KMS-11 (cell line): ENCODE measurements at regions not wholly inside any gene's neighbourhood (a gene's known extent, or its start where the extent isn't known, plus 50 kb on each side); places are given as distances from the start of the nearest gene placed in this dataset.

Experiments
- H2AFZ ChIP-seq: fragments of 200-600 bp; sonication (generic); 2 replicates; pipeline ENCODE4 v1.6.1; 2016; ENCODE audit warnings: antibody characterized with exemption, mixed run types, low read depth
- H3K27ac ChIP-seq: fragments of 200-600 bp; sonication (generic); 2 replicates; pipeline ENCODE4 v1.6.1; 2016; ENCODE audit warnings: mild to moderate bottlenecking, mixed run types
- H3K27me3 ChIP-seq: fragments of 200-600 bp; sonication (generic); 2 replicates; pipeline ENCODE4 v1.6.1; 2017; ENCODE audit warnings: mild to moderate bottlenecking, low read depth, mixed run types, moderate library complexity; ENCODE audit not compliant: insufficient read depth
- H3K36me3 ChIP-seq: fragments of 200-600 bp; sonication (generic); 2 replicates; pipeline ENCODE4 v1.6.1; 2017; ENCODE audit warnings: mild to moderate bottlenecking, mixed run types; ENCODE audit not compliant: insufficient read depth
- H3K4me1 ChIP-seq: fragments of 200-600 bp; sonication (generic); 2 replicates; pipeline ENCODE4 v1.6.1; 2016; ENCODE audit warnings: mild to moderate bottlenecking, low read depth, mixed run types; ENCODE audit not compliant: poor library complexity, severe bottlenecking
- H3K4me2 ChIP-seq: fragments of 200-600 bp; sonication (generic); 2 replicates; pipeline ENCODE4 v1.7.0; 2016; ENCODE audit warnings: mild to moderate bottlenecking, mixed run types
- H3K4me3 ChIP-seq: fragments of 200-600 bp; sonication (generic); IDR thresholded peaks from 2 replicates; pipeline ENCODE4 v1.6.1; 2017; ENCODE audit warnings: low read depth, low read length, mixed read lengths; ENCODE audit not compliant: insufficient read depth
- H3K79me2 ChIP-seq: fragments of 200-600 bp; sonication (generic); 2 replicates; pipeline ENCODE4 v1.6.1; 2016; ENCODE audit warnings: low read depth, mixed run types; ENCODE audit not compliant: insufficient read depth
- H3K9ac ChIP-seq: fragments of 200-600 bp; sonication (generic); 2 replicates; pipeline ENCODE4 v1.6.1; 2016; ENCODE audit warnings: mild to moderate bottlenecking, mixed run types
- H4K20me1 ChIP-seq: fragments of 200-600 bp; sonication (generic); 2 replicates; pipeline ENCODE4 v1.6.1; 2016; ENCODE audit warnings: mild to moderate bottlenecking, mixed run types; ENCODE audit not compliant: insufficient read depth
- CTCF ChIP-seq: fragments of 200-600 bp; sonication (generic); conservative IDR thresholded peaks from 2 replicates; pipeline ENCODE4 v1.6.1; 2017; ENCODE audit warnings: low read depth, mild to moderate bottlenecking, antibody characterized with exemption, low read length, moderate library complexity, mixed read lengths

DNA sequence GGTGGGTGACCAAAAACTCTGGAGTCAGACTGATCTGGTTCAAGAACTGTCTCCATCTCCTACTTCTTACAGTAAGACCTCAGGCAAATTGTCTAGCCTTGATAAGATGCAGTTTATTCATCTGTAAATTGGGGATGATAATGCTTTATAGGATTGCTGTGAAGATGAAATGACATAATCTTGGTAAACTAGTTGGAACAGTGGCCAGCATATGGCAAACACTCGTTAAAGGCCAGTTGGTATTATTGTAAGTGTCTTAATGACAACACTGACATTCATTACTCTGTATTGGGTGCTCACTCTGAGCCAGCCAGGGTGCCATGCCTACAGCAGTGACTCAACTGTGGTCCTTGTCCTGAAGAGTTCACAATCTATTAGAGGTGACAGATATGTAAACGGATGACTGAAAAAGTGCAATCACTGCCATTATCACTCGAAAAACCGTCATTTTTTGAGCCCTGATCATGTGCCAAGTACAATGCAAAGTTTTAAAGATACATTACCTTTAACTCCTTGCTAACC, 84.9 kb upstream of the HSPA9 start:
- no peak overlapping the region for H3K27ac ChIP-seq
- H3K4me3 ChIP-seq, result no peak overlapping the region
- H3K4me2 ChIP-seq, result no peak overlapping the region
- H3K79me2 ChIP-seq, result no peaks in the 10 kb centered on the region
- no peak for TF ChIP-seq CTCF
- H2AFZ ChIP-seq, result no peak overlapping the region
- peaks cover under 1% of the 10 kb centered on the region for H3K4me1 ChIP-seq
- H3K36me3 ChIP-seq, result no peaks in the 10 kb centered on the region
- peaks cover 17% of the 10 kb centered on the region; the same call in 1 of the 2 replicates for H3K27me3 ChIP-seq
- no peak overlapping the region for H3K9ac ChIP-seq
- no peaks in the 10 kb centered on the region for H4K20me1 ChIP-seq

GRCh38 chr5:138659561-138659960, 84.4 kb upstream of the HSPA9 start:
- H3K27me3 ChIP-seq, result peaks cover 17% of the 10 kb centered on the region; the same call in 1 of the 2 replicates

GRCh38 chr5:138659121-138659520, 83.9 kb upstream of the HSPA9 start:
- Histone ChIP-seq H3K27me3 (peaks cover 17% of the 10 kb centered on the region; the same call in 1 of the 2 replicates), H3K4me3 (no peak overlapping the region), H3K4me2 (no peak overlapping the region), H4K20me1 (no peaks in the 10 kb centered on the region), H3K27ac (no peak overlapping the region), H3K4me1 (peaks cover 10% of the 10 kb centered on the region), H3K9ac (no peak overlapping the region), H3K36me3 (no peaks in the 10 kb centered on the region), H3K79me2 (no peaks in the 10 kb centered on the region), H2AFZ (no peak overlapping the region)
- TF ChIP-seq CTCF, result no peak

More at GRCh38 chr5:138659561-138659960, 84.4 kb upstream of the HSPA9 start:
- Histone ChIP-seq H3K4me3 (no peak overlapping the region), H3K36me3 (no peaks in the 10 kb centered on the region), H3K79me2 (no peaks in the 10 kb centered on the region), H4K20me1 (no peaks in the 10 kb centered on the region), H3K4me1 (peaks cover 6% of the 10 kb centered on the region), H3K27ac (no peak overlapping the region), H3K9ac (no peak overlapping the region), H3K4me2 (no peak overlapping the region), H2AFZ (no peak overlapping the region)
- no peak for TF ChIP-seq CTCF

DNA sequence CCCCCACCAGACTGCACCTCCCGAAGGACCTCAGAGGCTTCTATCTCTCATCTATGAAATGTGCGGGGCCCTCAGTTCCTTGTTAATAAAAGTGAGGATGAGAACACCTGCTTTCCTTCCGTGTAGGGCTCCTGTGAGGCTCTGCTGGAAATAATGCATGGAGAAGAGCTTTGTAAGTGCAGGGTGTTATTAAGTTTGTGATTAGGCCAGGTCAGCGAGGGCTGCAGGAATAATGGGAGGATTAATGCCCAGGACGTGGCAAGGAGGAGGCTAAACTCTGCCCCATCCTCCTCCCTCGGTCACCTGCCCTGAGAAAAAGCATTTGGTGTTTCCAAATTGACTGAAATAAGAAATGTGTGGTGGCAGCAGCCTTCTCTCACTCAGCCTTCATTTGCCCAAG, 83.5 kb upstream of the HSPA9 start:
- peaks cover 15% of the 10 kb centered on the region for H3K4me1 ChIP-seq
- no peaks in the 10 kb centered on the region for H4K20me1 ChIP-seq
- no peak overlapping the region for H3K9ac ChIP-seq
- H3K79me2 ChIP-seq, result no peaks in the 10 kb centered on the region
- H3K27me3 ChIP-seq, result peaks cover 19% of the 10 kb centered on the region
- H3K4me3 ChIP-seq, result no peak overlapping the region
- H3K36me3 ChIP-seq, result no peaks in the 10 kb centered on the region
- H2AFZ ChIP-seq, result no peak overlapping the region
- TF ChIP-seq CTCF, result no peak
- no peak overlapping the region for H3K4me2 ChIP-seq
- H3K27ac ChIP-seq, result no peak overlapping the region
